AML-193 (cell line): ENCODE measurements at regions not wholly inside any gene's neighbourhood (a gene's known extent, or its start where the extent isn't known, plus 50 kb on each side); places are given as distances from the start of the nearest gene placed in this dataset.

Experiments
- DNase-seq, 2 experiments: peaks; one replicate each; lab custom pipeline; 2025; lab: John Stamatoyannopoulos, UW

DNA sequence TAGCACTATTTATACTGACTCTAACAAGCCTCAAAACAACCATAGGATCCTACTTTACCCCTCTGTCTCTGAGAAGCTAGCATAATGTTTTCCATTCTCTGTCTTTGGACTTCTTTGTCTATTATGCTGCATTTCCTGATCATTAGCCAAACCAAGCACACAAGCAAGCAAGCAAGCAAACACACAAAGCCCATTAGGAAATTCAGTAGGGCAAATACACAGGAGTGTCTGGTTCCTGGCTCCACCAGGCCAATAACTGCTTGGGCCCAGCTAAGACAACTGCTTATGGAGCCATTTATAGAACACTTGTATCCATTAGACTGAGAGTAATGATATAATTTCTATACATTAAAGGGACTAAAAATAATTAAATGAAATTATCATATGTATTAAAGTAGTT is 952.9 kb upstream of the EPHA7 start:
- no peak for DNase-seq

DNA sequence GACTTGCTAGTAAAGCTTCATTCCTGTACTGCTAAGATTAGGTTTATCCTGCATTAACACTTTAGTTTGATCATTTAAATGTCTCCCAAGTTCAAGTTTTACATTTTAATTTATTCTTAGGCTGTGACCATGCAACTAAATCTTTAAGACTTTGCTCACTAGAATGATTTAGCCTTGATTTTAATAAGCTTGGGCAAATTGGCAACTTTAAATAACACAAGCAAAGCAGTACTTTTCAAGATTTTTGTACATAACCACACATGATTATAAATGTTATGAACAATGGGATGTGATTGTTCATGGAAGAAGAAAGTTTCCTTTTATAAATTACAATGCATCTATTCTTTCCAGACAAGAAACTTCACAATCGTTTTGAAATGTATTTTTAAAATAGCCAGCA is 948.0 kb upstream of the EPHA7 start:
- no peak for DNase-seq

DNA sequence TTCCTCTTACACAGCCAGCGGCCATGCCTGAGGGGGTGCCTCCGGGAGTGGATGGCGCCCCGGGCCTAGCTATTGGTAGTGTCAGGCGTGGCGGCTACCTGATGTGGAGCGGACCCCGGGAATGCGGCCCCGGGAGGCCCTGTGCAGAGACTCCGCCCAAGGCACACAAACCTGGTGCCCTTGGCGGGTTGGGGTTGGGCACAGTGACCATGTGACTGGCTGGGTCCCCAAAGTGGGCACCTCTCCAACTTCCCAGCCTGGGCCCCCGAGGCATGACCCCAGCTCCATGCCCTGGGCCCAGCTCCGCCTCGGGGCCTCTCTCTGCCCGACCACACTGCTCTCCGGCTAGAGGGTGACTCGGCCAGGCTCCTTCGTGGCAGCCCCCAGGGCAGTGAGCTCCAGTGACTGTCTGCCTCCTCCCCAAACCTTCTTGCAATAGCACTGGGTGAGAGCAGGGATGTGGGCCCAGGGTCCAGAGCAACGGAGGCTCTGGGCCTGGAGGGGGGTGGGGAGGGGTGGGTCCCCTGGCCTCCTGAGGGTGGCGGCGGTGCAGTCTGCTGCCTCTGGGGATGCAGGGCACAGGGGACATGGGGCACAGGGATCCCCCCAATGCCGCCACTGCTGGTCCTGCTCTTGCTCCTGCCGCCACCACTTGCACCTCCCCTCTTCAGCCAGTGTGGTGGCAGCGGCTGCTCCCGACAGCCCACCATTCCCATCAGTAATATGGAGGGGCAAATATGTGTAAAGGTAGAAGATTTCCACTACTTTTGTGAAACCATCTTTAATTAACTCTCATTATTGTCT is 942.9 kb upstream of the EPHA7 start:
- no peak for DNase-seq

DNA sequence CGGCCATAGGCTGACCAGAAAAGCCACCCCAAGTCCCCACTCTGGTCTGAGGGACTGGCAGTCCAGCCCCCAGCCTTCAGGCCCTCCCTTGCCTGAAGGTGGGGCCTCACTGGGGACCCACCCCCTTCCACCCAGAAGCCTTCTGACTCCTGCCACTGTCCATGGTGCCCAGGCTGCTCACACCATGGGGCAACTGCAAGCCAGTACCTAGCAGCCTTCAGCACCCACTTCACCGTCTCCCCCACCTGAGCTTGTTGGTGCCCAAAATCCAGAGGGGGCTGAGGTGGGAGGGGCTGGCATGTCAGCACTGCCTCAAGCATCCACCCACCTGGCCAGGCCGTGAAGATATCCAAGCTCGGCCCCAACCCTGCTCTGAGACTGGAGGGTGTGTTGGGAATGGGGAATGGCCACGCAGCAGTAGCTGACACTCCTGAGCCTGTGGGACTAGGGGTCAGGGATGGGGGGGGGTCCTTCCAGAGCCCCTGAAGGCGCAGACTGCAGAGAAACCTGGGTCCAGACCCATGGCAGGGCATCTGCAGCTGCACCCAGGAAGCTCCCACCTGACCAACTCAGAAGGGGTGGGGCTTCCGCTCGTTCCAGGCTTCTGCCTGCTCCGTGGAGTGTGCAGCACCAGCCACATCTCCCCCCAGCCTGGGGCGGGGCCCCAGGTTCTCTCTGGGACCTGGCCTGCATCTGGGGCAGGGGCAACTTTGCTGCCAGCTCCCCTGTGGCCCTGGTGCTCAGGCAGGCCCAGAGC is 942.1 kb upstream of the EPHA7 start:
- DNase-seq = no peak

DNA sequence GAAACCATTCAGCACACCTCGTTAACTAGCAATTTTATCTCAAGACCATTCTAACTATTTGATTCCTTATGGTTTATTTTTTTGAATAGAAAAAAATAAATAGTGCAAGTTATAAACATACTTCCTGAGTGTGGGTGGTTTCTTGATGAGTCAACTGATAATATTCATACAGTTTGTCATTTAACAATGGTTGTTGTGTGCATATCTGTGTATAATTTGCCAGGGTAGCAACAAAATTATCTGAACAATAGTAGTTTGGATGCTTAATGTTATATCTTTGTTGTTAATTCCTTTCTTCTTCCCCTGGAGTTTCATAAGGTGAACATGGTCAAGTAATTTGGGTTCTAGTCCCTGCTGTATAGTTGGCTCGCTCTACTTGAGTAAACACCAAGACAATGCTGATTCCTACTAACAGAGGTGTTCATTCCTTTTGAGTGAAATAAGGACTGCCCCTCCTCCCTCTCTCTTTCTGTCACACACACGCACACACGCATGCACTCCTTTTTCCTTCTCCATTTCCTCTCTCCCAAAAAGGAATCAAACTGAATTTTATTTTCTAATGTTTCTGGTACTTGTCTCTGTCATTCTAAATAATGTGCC is 938.1 kb upstream of the EPHA7 start:
- no peak for DNase-seq

DNA sequence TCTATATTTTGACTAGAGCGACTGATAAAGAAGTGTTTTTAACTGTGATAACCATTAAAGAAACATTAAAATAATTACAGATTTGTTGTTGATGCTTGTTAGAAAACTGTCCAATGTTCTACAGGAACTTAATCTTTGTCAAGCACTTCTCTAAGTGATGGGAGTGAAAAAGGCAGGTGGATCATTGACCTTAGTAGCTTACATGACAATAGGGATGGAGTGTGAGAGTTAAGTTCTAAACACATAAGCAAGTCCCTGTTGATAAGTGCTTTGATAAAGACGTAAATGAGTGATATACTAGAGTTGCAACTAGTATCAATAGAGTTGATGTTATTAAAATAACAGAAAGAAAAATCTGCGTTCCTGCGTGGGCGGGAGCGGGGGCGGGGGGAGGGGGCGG is 931.5 kb upstream of the EPHA7 start:
- DNase-seq = no peak

DNA sequence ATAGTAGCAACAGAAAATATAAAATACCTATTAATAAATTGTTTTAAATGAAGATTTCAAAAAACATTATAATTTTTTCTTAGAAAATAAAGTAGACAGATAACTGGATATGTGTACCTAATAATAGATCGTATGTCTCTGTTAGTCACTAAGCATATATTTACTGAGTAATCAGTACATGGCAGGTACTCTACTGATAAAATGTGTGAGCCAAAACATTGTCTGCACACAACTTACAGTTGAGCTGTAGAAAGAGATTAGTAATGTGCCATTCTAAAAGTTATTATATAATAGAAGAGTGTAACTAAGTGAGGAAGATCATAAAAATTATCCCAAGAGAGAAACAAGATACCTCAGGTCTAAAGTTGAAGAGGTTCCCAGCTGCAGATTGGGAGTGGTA is 929.9 kb upstream of the EPHA7 start:
- no peak for DNase-seq

DNA sequence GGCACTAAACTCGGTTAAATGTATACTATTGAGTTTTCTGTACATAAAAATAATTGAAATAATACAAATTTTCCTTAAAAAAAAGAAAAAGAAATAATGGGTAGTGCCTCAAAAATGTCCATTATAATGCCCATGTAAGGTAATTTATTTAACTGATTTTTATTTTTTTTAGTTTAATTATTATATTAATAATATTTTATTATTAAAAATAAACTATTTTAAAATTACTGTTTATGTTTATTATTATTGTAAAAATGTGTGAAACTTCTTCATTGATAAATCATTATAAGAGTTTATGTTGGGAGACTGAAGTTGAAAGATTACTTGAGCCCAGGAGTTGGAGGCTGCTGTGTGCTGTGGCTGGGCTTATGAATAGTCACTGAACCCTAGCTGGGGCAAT is 925.5 kb upstream of the EPHA7 start:
- DNase-seq = no peak

DNA sequence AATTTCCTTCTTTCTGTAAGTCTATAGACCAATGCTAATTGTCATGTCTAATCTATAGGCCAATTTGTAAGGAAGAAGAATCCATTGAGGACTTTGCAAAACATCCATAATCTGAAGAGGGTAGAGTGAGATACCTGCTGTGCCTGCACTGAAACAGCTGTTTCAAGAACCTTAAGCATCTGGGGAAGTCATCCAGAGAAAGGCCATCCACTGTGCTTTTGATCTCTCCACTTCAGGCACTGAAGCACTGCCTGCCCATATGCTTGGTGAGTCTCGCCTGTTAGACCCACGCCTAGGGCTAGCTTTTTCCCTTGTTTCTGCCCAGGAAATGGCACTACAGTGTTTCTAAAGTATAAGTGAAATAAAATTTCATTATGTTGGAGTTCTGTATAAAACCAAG is 921.8 kb upstream of the EPHA7 start:
- DNase-seq = no peak

DNA sequence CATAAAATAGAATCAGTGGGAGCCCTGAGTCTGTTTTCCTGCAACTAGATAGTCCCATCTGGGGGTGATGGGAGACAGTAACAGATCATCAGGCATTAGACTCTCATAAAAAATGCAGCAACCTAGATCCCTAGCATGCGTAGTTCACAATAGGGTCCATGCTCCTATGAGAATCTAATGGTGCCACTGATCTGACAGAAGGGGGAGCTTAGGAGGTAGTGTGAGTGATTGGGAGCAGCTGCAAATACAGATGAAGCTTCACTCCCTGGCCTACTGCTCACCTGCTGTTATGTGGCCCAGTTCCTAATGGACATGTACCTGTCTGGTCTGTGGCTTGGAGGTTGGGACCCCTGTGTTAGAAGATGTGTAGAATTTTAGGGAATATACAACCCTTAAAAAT is 904.5 kb upstream of the EPHA7 start:
- DNase-seq = no peak

DNA sequence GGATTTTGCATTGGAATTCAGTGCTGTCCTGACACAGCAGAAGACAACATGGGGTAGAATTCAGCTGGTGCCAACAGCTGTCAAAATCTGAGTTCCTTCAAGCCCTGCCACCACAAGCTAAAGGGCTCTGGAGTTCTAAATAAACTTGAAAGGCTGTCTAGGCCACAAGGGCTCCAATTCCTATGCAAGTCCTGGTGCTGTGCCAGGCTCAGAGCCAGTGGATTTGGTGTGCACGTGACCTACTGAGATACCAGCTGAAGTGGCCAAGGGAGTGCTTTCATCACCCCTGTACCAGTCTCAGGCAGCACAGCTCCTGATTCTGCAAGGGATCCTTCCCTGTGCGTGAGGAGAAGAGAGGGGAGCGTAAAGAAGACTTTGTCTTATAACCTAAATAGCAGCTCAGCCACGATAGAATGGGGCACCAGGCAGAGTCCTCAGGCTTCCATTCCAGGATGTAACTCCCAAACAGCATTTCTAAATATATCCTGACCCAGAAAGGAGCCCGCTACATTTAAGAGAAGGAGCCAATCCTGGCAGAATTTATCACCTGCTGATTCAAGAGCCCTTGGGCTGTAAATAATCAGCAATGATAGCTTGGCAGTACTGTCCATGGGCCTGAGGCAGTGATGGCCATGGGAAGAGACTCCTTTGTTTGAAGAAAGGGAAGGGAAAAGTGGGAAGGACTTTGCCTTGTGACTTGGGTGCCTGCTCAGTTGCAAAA is 881.2 kb upstream of the EPHA7 start:
- no peak for DNase-seq

DNA sequence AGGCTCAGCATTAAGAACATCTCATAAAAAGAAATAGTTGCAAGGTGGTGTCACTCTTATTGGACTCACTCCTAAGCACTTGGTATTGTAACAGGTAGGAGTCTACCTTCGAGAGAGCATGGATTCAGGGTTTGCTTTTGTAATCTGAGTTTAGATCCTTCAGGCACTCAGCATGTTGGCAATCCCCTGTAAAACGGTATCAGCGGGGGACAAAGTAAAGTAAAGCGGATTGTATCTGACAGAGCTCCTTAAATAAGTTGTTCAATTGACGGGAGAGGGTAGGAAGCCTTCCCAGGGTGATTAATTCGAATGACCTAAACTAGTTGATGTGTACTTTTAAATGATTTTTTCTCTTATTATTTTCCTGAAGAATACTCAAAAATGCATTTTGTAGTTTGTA is 869.8 kb upstream of the EPHA7 start:
- DNase-seq = no peak

DNA sequence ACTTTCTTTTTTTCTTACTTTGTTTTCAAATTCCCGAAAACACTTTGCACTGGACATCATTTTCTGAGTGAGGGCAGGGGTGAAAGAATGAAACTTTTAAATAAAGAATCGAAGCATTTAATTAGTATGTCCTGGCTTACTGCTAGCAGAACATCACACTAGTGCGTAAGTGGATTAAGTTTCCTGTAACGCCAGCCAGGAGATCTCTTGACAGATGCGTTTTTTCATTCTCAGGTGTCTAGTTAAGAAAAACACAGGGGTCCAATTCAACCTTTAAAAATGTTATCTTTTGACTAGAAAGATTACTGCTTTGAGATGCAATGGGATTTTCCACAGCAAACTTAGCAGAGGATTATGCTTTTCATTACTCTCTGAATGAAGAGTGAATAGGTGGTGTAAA is 858.8 kb upstream of the EPHA7 start:
- DNase-seq = no peak

DNA sequence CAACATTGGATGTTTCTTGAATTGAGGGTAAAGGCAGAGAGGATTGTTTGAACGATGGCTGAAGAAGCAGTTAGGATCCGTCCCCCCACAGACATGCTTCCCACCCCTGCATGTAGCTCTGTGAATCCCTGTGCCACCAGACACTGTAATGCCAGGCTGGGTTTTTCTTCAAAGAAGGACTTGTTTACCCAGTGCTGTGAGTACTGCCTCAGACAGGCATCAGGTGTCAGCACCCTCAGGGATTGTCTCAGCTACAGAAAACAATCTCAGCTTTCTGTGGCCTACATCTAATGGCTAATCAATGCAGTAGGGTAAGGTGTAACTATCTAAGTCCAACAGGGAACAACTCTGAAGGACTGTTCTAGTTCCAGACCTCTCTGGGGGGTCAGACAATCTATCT is 853.0 kb upstream of the EPHA7 start:
- no peak for DNase-seq

DNA sequence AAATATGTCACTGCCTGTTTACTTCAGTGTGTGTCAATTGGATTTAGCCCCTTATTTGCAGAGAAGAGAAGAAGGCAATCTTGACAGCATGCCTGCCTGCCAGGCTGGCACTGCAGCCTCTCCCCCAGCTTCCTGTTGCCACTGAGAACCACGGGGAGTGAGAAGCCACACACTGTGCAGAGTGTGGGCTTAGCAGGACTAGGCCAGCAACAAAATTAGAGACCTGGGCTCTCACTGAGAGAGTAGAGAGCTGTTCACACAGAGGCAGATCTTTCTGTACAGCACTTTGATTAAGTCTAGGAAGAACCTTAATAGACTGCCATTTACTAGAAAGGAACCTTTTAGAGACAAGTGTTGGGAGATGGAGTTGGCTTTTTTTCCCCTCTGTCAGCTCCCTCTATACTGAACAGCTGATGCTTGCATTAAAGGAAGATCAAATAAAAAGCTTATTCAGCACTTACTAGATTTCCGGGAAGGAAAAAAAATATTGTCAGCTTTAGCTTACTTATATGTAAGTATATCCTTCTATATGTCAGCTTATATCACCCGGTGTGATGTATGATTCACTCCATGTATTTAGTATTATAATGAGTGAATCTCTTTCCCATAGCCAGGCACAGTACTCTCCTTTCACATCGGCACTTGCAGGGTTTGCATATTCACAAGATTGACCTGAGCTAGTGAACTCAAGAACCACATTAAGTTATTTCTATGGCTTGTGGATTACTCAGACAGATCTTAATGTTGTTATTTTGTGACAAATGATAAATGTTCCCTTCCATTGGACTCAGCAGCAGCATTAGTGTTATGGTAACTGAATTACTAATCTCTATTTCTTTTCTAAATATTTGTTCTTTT is 851.0 kb upstream of the EPHA7 start:
- DNase-seq = no peak

DNA sequence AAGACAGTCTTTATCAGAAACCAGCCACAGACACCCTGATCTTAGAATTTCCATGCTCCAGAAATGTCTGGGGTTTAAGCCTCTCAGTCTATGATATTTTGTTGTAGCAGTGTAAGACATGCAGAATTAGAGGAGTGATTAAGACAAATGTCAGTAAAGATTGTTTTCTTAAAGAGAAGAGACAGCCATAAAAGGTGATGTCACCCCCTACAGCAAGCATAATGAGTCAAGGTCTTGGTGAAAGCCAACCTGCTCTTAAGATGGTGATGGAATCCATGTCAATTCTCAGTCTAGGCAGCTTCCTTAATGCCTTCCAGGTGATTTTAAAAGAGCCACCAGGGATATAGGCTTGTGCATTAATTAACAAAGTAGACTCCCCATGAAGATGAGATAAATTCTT is 849.9 kb upstream of the EPHA7 start:
- no peak for DNase-seq

DNA sequence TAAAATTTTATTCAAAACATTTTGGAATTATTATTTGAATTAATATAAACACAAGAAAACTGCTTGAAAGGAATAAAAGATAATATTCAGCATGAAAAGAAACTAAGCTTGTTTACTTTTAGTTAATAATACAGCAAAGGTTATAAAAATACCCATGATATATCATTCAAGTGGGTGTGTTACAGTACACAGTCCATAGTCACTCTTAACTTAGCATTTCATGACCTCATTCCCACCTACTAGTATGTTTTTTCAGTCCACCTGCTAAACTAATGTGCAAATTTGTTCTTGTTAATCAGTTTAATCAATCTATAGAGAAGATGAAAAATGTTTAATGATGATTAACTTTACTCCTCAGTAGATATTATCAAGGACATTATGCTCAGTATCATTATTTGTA is 841.4 kb upstream of the EPHA7 start:
- DNase-seq = no peak

DNA sequence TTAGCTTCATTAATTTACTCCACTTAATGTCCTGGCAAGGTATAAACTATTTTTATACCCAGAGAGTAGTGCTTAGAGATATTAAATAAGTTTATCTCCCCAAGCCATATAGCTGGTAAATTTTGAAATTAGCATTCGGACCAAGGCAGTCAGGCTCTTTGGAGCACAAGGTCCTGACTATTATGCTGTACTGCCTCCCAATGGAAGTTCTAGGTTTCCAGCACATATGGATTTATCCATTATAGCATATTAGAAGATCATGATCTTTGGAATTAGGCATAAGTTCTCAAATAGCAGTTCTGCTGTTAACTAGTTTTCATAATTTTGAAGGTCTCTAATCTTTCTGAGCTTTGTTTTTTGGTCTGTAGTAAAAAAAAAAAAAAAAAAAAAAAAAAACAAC is 835.3 kb upstream of the EPHA7 start:
- no peak for DNase-seq

DNA sequence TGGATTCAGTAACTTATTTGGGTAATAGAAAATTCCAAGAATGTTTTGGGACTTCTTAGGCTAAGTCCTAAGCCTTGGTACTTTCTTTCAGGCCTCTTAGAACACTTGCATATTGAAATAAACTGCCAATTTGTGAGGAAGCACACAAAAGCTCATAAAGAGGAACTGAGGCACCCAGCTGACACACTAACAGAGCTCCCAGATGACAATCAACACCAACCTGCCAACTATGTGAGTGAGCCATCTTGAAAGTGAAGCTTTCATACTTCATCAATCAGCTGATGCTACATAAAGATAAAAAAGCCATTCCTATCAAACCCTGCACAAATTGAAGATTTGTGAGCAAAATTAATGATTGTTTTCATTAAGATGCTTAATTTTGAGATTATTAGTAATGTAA is 832.5 kb upstream of the EPHA7 start:
- no peak for DNase-seq

DNA sequence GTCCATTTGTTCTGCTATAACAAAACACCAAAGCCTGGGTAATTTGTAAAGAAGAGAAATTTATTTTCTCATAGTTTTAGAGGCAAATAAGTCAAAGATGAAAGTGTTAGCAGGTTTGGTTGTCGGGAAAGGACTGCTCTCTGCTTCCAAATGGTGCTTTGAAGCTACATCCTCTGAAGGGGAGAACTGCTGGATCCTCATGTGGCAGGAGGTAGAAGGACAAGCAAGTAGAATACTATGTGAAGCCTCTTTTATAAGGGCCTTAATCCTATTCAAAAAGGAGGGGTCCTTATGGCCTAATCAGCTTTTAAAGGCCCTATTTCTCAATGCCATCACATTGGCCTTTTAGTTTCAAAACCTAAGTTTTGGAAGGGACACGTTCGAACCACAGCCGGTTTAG is 826.0 kb upstream of the EPHA7 start:
- DNase-seq = no peak

DNA sequence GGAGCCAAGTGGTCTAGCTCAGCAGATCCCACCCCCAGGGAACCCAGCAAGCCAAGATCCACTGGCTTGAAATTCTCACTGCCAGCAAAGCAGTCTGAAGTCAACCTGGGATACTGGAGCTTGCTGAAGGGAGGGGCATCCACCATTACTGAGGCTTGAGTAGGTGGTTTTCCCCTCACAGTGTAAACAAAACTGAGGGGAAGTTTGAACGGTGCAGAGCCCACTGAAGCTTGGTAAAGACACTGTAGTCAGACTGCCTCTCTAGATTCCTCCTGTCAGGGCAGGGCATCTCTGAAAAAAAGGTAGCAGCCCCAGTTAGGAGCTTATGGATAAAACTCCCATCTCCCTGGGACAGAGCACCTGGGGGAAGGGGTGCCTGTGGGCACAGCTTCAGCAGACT is 819.5 kb upstream of the EPHA7 start:
- no peak for DNase-seq

DNA sequence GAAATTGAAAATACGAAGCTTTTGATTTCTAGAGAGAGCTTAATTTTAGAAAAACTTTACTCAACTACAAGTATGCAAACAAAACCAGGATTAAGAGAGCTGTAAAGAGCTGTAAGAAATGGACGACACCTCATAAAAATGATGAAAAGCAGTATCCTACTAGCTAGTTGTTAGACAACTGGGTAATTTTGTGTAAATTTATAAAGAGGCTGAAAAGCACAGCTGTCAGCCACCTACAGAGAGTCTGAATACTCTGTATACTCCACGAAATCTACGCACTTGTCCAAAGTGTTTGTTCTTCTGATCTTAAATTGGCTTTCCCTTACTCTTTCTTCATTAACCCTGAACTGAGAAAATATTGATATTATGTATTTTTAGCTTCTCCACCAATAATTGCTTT is 808.4 kb upstream of the EPHA7 start:
- DNase-seq = no peak
